Gastroesophageal sphincter (tissue), 4 donors: ENCODE measurements at regions not wholly inside any gene's neighbourhood (a gene's known extent, or its start where the extent isn't known, plus 50 kb on each side); places are given as distances from the start of the nearest gene placed in this dataset.

ENCODE experiments used
- ATAC-seq: fragments of 150-250 bp; one replicate; pipeline ENCODE4 v1.9.1; 2016; ENCODE audit warnings: mild to moderate bottlenecking, moderate library complexity
- H3K27ac ChIP-seq, 4 donors: fragments of 200-600 bp; sonication (generic) in 3 of 4; 1 replicate in 3 of 4; 2 replicates in 1 of 4; pipeline ENCODE4 v1.5.1; 2016 to 2019
- H3K27me3 ChIP-seq: fragments of 200-600 bp; sonication (generic); one replicate; pipeline ENCODE4 v1.5.1; 2019
- H3K36me3 ChIP-seq, 2 donors: fragments of 200-600 bp; sonication (generic); one replicate each; pipeline ENCODE4 v1.5.1; 2019; ENCODE audit warnings: control low read depth in 1 of 2
- H3K4me1 ChIP-seq, 3 donors: fragments of 200-600 bp; sonication (generic); 1 replicate in 2 of 3; 2 replicates in 1 of 3; pipeline ENCODE4 v1.5.1; 2016 to 2019; ENCODE audit warnings: control low read depth in 2 of 3
- H3K4me3 ChIP-seq, 2 donors: fragments of 200-600 bp; sonication (generic); one replicate each; pipeline ENCODE4 v1.5.1; 2019; ENCODE audit warnings: mild to moderate bottlenecking in 1 of 2, moderate library complexity in 1 of 2
- H3K9me3 ChIP-seq, 3 donors: fragments of 200-600 bp; sonication (generic); one replicate each; pipeline ENCODE4 v1.5.1; 2017 to 2019; ENCODE audit warnings: control low read depth in 2 of 3
- EP300 ChIP-seq: sonication (generic); formaldehyde crosslinking; IDR thresholded peaks from one replicate; pipeline ENCODE4 v1.6.1; 2017; ENCODE audit warnings: antibody characterized with exemption, mild to moderate bottlenecking
- POLR2A ChIP-seq, 2 donors: fragments of 450-650 bp; IDR thresholded peaks; one replicate each; pipeline ENCODE4 v1.6.1; 2017; ENCODE audit warnings: antibody characterized with exemption in 2 of 2, mild to moderate bottlenecking in 2 of 2, moderate library complexity in 1 of 2
- POLR2AphosphoS5 ChIP-seq: sonication (generic); formaldehyde crosslinking; IDR thresholded peaks from one replicate; pipeline ENCODE4 v1.6.1; 2017; ENCODE audit warnings: antibody characterized with exemption
- WGBS, 2 donors: methylation state at CpG; one replicate each; pipeline ENCODE4 v1.1.5; 2018; ENCODE audit warnings: low coverage in 1 of 2; 5-methylcytosine and 5-hydroxymethylcytosine counted together
- TF ChIP-seq, protein P1 (sequence below), 4 experiments: fragments of 200-600 bp in 2 of 4; fragments of 450-650 bp in 2 of 4; sonication (generic) in 1 of 4; IDR thresholded peaks; one replicate each; pipeline ENCODE4 v1.5.1; 2017 to 2019; ENCODE audit warnings: antibody characterized with exemption in 4 of 4, mild to moderate bottlenecking in 2 of 4, moderate library complexity in 2 of 4

DNA sequence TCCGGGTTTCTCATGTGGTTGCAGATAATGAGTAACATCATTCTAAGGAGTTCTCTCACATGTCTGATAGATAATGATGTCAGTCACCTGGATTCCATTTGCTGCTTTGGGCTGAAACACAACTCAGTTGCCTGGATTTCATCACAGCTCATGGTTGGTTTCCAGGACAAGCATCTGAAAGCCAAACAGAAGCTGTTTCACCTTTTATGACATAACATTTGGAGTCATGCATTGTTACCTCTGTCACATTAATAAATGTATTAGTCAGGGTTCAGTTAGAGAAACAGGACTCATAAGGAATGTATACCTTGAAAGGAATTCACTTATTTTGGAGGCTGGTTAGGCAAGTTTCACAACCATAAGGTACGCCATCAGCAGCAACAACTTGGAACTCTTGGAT lies 251.9 kb upstream of the ATXN7L3B start:
- Histone ChIP-seq H3K36me3 (no peaks in the 10 kb centered on the region), H3K9me3 (no peaks in the 10 kb centered on the region), H3K27ac (no peak overlapping the region), H3K4me1 (no peaks in the 10 kb centered on the region), H3K4me3 (no peak overlapping the region), H3K27me3 (no peaks in the 10 kb centered on the region)
- WGBS, 2 donors = 54 to 63% methylated on average over 2 of the region's 2 CpGs
- no peak for ATAC-seq
- no peak for TF ChIP-seq POLR2AphosphoS5
- TF ChIP-seq, protein P1, sequence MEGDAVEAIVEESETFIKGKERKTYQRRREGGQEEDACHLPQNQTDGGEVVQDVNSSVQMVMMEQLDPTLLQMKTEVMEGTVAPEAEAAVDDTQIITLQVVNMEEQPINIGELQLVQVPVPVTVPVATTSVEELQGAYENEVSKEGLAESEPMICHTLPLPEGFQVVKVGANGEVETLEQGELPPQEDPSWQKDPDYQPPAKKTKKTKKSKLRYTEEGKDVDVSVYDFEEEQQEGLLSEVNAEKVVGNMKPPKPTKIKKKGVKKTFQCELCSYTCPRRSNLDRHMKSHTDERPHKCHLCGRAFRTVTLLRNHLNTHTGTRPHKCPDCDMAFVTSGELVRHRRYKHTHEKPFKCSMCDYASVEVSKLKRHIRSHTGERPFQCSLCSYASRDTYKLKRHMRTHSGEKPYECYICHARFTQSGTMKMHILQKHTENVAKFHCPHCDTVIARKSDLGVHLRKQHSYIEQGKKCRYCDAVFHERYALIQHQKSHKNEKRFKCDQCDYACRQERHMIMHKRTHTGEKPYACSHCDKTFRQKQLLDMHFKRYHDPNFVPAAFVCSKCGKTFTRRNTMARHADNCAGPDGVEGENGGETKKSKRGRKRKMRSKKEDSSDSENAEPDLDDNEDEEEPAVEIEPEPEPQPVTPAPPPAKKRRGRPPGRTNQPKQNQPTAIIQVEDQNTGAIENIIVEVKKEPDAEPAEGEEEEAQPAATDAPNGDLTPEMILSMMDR (IDR thresholded peaks at IDR 0.05) = no peak
- no peak for TF ChIP-seq POLR2A (IDR thresholded peaks at IDR 0.05)
- no peak for TF ChIP-seq EP300

DNA sequence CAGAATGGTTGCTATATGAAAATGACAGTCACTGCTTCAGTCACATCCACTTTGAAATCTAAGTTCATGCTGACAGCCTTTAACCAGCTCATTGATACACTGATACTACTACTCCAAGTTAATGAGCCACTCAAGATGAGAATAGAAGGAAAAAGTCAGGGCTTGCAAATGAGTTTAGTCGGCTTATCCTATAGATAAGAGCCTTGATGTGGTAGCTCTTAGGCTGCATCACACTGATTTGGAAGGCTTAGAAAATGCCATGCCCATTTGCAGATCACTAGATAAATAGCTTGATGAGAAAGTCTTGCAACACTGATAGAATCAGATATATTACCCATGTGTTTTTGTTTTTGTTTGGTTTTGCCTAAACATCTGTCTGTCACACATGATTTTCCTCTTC lies 251.4 kb upstream of the ATXN7L3B start:
- no peak for TF ChIP-seq POLR2A (IDR thresholded peaks at IDR 0.05)
- no peak for TF ChIP-seq EP300
- no peak for TF ChIP-seq POLR2AphosphoS5
- TF ChIP-seq, protein P1 (IDR thresholded peaks at IDR 0.05) = no peak
- 14 to 39% methylated on average over 1 of the region's 1 CpG for WGBS, 2 donors
- ATAC-seq = no peak
- no peaks in the 10 kb centered on the region for H3K36me3 ChIP-seq
- H3K4me1 ChIP-seq = no peaks in the 10 kb centered on the region
- no peaks in the 10 kb centered on the region for H3K27me3 ChIP-seq
- H3K4me3 ChIP-seq = no peak overlapping the region
- H3K27ac ChIP-seq = no peak overlapping the region
- H3K9me3 ChIP-seq = no peaks in the 10 kb centered on the region

DNA sequence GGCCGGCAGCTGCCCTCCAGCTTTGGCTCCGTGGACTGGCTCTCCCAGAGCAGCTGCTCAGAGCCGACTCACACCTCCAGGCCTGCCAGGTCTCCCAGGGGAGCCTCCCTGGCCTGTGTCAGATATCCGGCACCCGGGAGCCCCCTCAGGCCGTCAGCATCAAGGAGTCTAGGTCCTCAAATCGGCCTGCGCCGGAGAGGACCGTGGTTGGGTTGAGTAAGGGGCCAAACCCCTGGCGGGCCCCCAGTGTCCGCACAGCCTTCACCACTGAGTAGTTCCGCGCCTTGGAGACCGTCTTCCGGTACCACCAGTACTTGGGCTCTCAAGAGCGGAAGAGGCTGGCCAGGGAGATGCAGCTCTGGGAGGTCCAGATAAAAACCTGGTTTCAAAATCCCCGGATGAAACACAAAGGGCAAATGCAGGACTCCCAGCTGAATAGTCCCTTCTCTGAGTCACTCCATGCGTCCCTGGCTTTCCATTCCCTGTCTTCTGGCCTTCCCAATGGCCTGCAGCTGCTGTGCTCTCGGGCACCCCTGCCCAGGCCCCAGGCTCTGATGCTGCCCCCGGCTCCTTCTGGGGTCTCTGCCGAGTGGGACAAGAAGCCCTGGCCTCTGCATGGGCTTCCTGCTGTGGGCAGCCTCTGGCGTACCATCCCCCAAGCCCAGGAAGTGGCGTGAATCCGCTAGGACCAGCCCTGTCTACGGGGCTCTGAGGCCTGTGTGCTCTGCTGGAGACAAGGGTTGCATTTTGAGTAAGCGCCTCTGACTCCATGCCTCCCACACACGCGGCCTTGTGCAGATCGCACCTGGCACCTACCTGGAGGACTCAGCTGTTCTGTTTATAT lies 245.1 kb upstream of the ATXN7L3B start:
- no peak for TF ChIP-seq POLR2A (IDR thresholded peaks at IDR 0.05)
- TF ChIP-seq, protein P1 (IDR thresholded peaks at IDR 0.05) = no peak
- Histone ChIP-seq H3K4me3 (no peak overlapping the region), H3K9me3 (no peaks in the 10 kb centered on the region), H3K4me1 (no peaks in the 10 kb centered on the region), H3K36me3 (no peaks in the 10 kb centered on the region), H3K27ac (no peak overlapping the region), H3K27me3 (no peaks in the 10 kb centered on the region)
- 77 to 90% methylated on average over 2 to 7 of the region's 30 CpGs for WGBS, 2 donors
- no peak for ATAC-seq

DNA sequence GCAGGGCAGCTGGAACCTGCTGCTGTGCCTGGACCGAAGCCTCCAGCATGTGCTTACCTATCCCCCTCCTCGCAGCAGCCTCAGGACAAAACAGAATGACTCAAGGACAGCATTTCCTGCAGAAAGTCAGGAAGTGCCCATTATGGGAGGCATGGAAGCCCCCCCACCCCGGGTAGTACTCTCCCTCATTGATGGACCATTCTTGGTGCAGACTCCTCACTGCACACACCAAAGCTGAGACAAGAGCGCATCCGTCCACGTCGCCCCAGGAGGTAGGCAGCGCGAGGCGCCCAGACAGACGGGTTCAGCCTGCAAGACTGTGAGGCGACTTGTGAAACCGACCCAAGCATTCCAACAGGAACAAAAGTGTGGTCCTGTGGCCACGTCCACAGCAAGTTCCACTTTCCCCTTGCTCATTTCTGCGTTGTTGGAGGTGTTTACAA lies 243.9 kb upstream of the ATXN7L3B start:
- TF ChIP-seq POLR2A (IDR thresholded peaks at IDR 0.05) = no peak
- no peak for TF ChIP-seq POLR2AphosphoS5
- TF ChIP-seq, protein P1 (IDR thresholded peaks at IDR 0.05) = no peak
- TF ChIP-seq EP300 = no peak
- no peak overlapping the region for H3K27ac ChIP-seq
- no peak overlapping the region for H3K4me3 ChIP-seq
- WGBS, 2 donors = 94 to 97% methylated on average over 3 to 10 of the region's 15 CpGs
- no peaks in the 10 kb centered on the region for H3K4me1 ChIP-seq
- H3K9me3 ChIP-seq = no peaks in the 10 kb centered on the region
- no peaks in the 10 kb centered on the region for H3K36me3 ChIP-seq
- ATAC-seq = no peak
- H3K27me3 ChIP-seq = no peaks in the 10 kb centered on the region

DNA sequence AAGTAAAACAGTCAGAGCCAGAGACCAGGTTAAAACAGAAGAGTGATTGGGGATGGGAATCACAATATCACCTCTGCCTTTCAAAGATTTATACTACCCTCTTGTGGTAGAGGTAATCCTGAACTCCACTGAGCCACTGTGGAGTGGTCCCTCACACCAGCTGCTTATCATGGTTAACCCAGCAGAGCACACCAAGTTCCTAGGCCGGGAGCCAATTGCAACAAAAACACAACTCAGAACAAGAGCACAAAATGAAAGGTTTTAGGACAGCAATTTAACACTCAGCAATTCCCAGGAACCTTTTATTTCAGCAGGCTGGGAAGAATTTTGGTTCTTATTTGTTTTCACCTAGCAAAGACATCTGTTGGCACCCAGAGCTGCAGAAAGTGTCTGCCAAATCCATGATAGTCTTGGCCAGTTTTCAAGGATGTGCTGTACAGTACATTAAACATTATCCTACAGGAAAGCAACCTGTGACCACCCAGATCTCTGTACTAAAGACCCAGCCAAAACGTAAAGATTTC lies 220.5 kb upstream of the ATXN7L3B start:
- Histone ChIP-seq H3K27me3 (no peaks in the 10 kb centered on the region), H3K27ac (no peak overlapping the region), H3K4me3 (no peak overlapping the region), H3K36me3 (no peaks in the 10 kb centered on the region), H3K9me3 (no peaks in the 10 kb centered on the region), H3K4me1 (no peaks in the 10 kb centered on the region)
- no peak for TF ChIP-seq POLR2AphosphoS5
- TF ChIP-seq, protein P1 (IDR thresholded peaks at IDR 0.05) = no peak
- TF ChIP-seq POLR2A (IDR thresholded peaks at IDR 0.05) = no peak
- no peak for TF ChIP-seq EP300
- ATAC-seq = no peak
- WGBS, 2 donors = 15 to 21% methylated on average over 2 of the region's 2 CpGs
